Muscle layer of colon (tissue), 2 donors: ENCODE measurements at regions not wholly inside any gene's neighbourhood (a gene's known extent, or its start where the extent isn't known, plus 50 kb on each side); places are given as distances from the start of the nearest gene placed in this dataset.

Experiments
- H3K27ac ChIP-seq: one replicate; pipeline ENCODE4 v1.7.0; 2013; ENCODE audit warnings: low read depth, mild to moderate bottlenecking, low read length, moderate library complexity
- H3K27me3 ChIP-seq, 2 donors: one replicate each; pipeline ENCODE4 v1.7.0; 2013; ENCODE audit warnings: low read length in 2 of 2, mild to moderate bottlenecking in 2 of 2; ENCODE audit not compliant: insufficient read depth in 2 of 2, control insufficient read depth in 1 of 2
- H3K36me3 ChIP-seq: one replicate; pipeline ENCODE4 v1.7.0; 2013; ENCODE audit warnings: mild to moderate bottlenecking, low read length; ENCODE audit not compliant: insufficient read depth
- H3K4me1 ChIP-seq: one replicate; pipeline ENCODE4 v1.7.0; 2013; ENCODE audit warnings: mild to moderate bottlenecking, low read length; ENCODE audit not compliant: insufficient read depth
- H3K4me3 ChIP-seq, 2 donors: one replicate each; pipeline ENCODE4 v1.7.0; 2013; ENCODE audit warnings: low read length in 2 of 2, low read depth in 1 of 2, mild to moderate bottlenecking in 1 of 2, moderate library complexity in 1 of 2
- H3K9ac ChIP-seq: one replicate; pipeline ENCODE4 v1.7.0; 2013; ENCODE audit warnings: low read length
- H3K9me3 ChIP-seq: one replicate; pipeline ENCODE4 v1.7.0; 2013; ENCODE audit warnings: mild to moderate bottlenecking, low read length
- donor health status: abdominal sarcoma.
- donor health status: Adenocarcinoma of cecum.

- H3K4me1 ChIP-seq: no peaks in the 10 kb centered on the region
- H3K9me3 ChIP-seq: no peaks in the 10 kb centered on the region
- no peaks in the 10 kb centered on the region for H3K36me3 ChIP-seq
- H3K27ac ChIP-seq: no peak overlapping the region
- no peak overlapping the region for H3K9ac ChIP-seq
- H3K27me3 ChIP-seq: no peaks in the 10 kb centered on the region
- no peak overlapping the region for H3K4me3 ChIP-seq
Measured at GRCh38 chr1:69410893-69411292, 156.8 kb upstream of the LRRC7 start.

DNA sequence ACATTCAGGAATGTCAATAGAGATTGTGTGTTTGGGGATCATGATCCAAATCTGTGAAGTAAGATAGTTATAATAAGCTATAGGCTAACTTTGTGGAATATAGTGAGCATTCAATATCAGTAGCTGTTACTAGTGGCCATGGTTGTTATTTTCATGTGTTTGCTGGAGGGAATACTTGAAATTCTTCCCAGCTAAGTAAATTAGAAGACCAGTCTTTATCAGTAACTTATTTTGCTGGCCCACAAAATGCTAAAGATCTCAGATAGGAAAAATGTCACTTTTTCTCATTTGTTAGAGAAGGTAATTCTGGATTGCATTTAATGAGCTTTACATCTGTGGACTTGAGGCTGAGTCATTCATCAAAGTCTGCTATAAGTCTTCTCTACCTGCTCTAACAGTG, 156.1 kb upstream of the LRRC7 start:
- Histone ChIP-seq H3K27me3 (no peaks in the 10 kb centered on the region), H3K36me3 (no peaks in the 10 kb centered on the region), H3K27ac (no peak overlapping the region), H3K9me3 (no peaks in the 10 kb centered on the region), H3K9ac (no peak overlapping the region), H3K4me3 (no peak overlapping the region), H3K4me1 (no peaks in the 10 kb centered on the region)

DNA sequence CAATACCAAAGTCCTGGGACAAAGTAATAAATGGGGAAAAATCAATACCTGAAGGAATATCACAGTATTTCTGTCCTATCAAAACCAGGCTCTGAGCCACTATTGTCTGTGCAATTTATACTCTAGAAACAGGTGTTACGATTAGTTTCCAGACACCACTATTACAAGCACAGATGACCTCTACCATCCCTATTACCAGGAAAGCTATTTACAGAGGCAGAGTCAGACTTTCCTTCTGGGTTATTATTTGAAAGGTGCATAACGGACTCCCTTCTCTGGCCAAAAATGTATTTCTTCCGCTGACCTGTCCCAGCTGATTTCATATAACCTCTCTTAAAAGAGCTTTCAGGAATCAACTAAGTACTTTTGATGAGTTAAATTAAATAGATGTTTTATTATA, 154.6 kb upstream of the LRRC7 start:
- Histone ChIP-seq H3K4me1 (no peaks in the 10 kb centered on the region), H3K36me3 (no peaks in the 10 kb centered on the region), H3K9ac (no peak overlapping the region), H3K4me3 (no peak overlapping the region), H3K27me3 (no peaks in the 10 kb centered on the region), H3K27ac (no peak overlapping the region), H3K9me3 (no peaks in the 10 kb centered on the region)

DNA sequence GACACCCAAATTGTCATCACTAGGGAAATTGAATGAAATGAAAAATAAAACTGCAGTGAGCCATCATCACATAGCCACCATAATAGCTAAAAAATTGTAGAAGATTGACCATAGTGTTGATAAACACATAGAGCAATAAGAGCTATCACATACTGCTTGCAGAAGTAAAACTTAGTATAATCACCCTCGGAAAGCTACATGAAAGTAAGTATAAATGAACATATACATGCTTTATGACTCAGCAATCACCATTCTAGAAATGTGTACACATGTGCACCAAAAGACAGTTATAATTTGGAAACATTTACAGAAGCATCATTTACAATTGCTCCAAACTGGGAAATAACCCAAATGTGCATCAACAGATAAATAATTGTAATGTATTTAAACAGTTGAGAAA, 153.1 kb upstream of the LRRC7 start:
- no peaks in the 10 kb centered on the region for H3K27me3 ChIP-seq
- H3K4me1 ChIP-seq: no peaks in the 10 kb centered on the region
- no peak overlapping the region for H3K27ac ChIP-seq
- no peak overlapping the region for H3K4me3 ChIP-seq
- H3K36me3 ChIP-seq: no peaks in the 10 kb centered on the region
- no peaks in the 10 kb centered on the region for H3K9me3 ChIP-seq
- no peak overlapping the region for H3K9ac ChIP-seq

GRCh38 chr1:69421286-69421685, 146.4 kb upstream of the LRRC7 start:
- no peaks in the 10 kb centered on the region for H3K36me3 ChIP-seq
- no peak overlapping the region for H3K9ac ChIP-seq
- H3K27me3 ChIP-seq: no peaks in the 10 kb centered on the region
- no peak overlapping the region for H3K4me3 ChIP-seq
- no peaks in the 10 kb centered on the region for H3K9me3 ChIP-seq
- H3K4me1 ChIP-seq: no peaks in the 10 kb centered on the region
- H3K27ac ChIP-seq: no peak overlapping the region

DNA sequence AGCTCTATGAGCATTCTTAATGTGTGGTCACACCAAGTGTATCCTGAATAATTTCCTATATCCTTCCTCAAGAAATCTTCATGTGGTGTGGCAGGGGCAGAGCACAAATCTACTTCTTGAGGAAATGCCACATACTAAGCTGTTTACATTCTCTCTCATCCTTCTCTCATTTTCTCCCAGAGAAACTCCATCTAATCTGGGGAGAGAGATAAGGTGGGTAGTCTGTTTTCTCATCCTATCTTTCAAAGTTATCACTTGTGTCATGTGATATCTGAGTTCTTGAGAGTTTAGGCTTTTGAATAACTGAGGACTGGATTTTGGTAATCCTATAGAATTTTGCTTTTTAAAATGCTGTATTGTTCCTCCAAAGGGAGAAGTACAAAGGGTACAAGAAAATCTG, 141.9 kb upstream of the LRRC7 start:
- Histone ChIP-seq H3K4me3 (no peak overlapping the region), H3K9ac (no peak overlapping the region), H3K9me3 (no peaks in the 10 kb centered on the region), H3K4me1 (no peaks in the 10 kb centered on the region), H3K27ac (no peak overlapping the region), H3K27me3 (no peaks in the 10 kb centered on the region), H3K36me3 (no peaks in the 10 kb centered on the region)

DNA sequence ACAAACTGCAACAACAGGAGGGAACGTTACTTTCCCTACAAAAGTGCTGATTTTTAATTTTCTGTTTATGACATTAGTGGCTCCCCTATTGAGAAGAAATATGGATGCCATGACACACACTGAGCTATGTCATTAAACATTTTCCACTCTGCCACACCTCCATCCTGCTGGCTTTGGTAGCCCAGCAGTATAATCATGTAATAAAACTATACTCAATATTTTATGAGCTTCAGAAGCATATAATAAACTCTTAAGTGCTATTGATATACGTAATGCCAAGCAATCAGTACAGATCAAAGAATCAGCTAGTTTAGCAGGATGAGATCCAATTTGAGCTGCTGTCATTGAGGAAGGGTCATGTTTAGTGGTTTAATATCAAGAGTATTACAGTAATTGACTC, 141.3 kb upstream of the LRRC7 start:
- H3K4me3 ChIP-seq: no peak overlapping the region
- no peaks in the 10 kb centered on the region for H3K27me3 ChIP-seq
- no peak overlapping the region for H3K9ac ChIP-seq
- no peaks in the 10 kb centered on the region for H3K36me3 ChIP-seq
- no peaks in the 10 kb centered on the region for H3K4me1 ChIP-seq
- H3K9me3 ChIP-seq: no peaks in the 10 kb centered on the region
- H3K27ac ChIP-seq: no peak overlapping the region

DNA sequence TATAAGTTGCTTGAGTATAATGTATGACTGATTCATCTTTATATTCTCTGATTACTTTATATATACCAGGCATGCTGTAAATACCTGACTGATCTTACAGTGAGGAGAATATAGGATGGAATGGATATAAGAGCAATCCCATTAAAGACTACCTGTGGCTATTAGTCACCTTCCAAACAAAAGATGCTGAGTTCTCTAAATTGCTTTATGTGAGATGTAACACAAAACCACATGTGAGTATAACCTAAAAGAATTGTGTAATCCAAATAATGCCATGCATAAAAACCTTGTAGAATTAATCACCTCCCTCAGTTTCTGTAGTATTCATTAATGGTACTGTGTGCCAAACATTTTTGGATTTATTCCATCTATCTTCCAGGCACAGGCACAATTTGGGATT, 134.6 kb upstream of the LRRC7 start:
- Histone ChIP-seq H3K9ac (no peak overlapping the region), H3K9me3 (no peaks in the 10 kb centered on the region), H3K4me3 (no peak overlapping the region), H3K4me1 (no peaks in the 10 kb centered on the region), H3K27ac (no peak overlapping the region), H3K36me3 (no peaks in the 10 kb centered on the region), H3K27me3 (no peaks in the 10 kb centered on the region)

- H3K36me3 ChIP-seq: no peaks in the 10 kb centered on the region
- no peak overlapping the region for H3K4me3 ChIP-seq
- no peak overlapping the region for H3K9ac ChIP-seq
- no peaks in the 10 kb centered on the region for H3K9me3 ChIP-seq
- no peak overlapping the region for H3K27ac ChIP-seq
- no peaks in the 10 kb centered on the region for H3K27me3 ChIP-seq
- H3K4me1 ChIP-seq: no peaks in the 10 kb centered on the region
Measured at GRCh38 chr1:69436151-69436550, 131.6 kb upstream of the LRRC7 start.

DNA sequence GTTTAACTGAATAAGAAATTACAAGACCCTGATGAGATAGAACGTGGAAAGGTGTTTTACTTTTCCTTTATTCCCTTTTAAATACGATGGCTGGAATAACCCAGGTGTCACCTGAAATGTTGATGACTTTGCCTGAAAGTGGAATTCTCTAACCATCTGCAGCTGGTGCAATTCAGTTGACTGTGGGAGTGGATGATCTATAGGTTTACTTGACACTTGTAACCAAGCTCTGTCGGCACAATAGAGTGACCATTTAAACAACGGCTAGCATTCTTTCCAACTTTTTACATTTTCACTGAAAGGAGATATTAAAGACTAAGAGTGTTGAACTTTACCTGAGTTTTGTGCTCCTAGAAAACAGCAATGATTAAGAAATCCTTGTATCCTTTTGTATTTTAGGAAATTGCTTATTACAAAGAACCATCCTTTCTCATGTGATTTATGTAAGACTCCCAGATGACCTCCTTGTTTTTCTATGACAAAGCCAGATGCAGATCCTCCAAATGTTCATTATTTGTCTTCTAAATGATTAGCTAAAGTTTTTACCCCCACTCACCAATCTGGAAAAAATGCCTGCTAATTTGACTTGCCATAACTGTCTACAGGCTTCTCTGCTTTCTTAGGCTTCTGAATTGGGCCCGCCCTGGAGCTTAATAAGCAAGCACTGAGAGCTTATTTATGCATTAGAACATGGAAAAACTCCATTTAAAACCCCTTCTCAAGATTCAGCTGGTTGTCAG, 129.5 kb upstream of the LRRC7 start:
- H3K9me3 ChIP-seq: no peaks in the 10 kb centered on the region
- H3K4me3 ChIP-seq: no peak overlapping the region
- H3K9ac ChIP-seq: no peak overlapping the region
- no peaks in the 10 kb centered on the region for H3K27me3 ChIP-seq
- H3K27ac ChIP-seq: no peak overlapping the region
- no peaks in the 10 kb centered on the region for H3K4me1 ChIP-seq
- no peaks in the 10 kb centered on the region for H3K36me3 ChIP-seq

GRCh38 chr1:69441496-69441895, 126.2 kb upstream of the LRRC7 start:
- H3K36me3 ChIP-seq: no peaks in the 10 kb centered on the region
- H3K4me3 ChIP-seq: no peak overlapping the region
- H3K27ac ChIP-seq: no peak overlapping the region
- no peaks in the 10 kb centered on the region for H3K27me3 ChIP-seq
- no peak overlapping the region for H3K9ac ChIP-seq
- no peaks in the 10 kb centered on the region for H3K9me3 ChIP-seq
- H3K4me1 ChIP-seq: no peaks in the 10 kb centered on the region

- no peak overlapping the region for H3K9ac ChIP-seq
- H3K27ac ChIP-seq: no peak overlapping the region
- H3K36me3 ChIP-seq: no peaks in the 10 kb centered on the region
- no peaks in the 10 kb centered on the region for H3K4me1 ChIP-seq
- no peaks in the 10 kb centered on the region for H3K27me3 ChIP-seq
- H3K9me3 ChIP-seq: no peaks in the 10 kb centered on the region
- H3K4me3 ChIP-seq: no peak overlapping the region
Measured at GRCh38 chr1:69451196-69451595, 116.5 kb upstream of the LRRC7 start.
